ENCODE measurements at regions not wholly inside any gene's neighbourhood (a gene's known extent, or its start where the extent isn't known, plus 50 kb on each side); places are given as distances from the start of the nearest gene placed in this dataset.

- Histone ChIP-seq H3K4me1 (peaks cover 0 to 17% (median 9%) of the 10 kb centered on the region in 4 donors), H3K36me3 (no peaks in the 10 kb centered on the region), H3K4me3 (no peak overlapping the region), H3K27ac (no peak overlapping the region), H3K9me3 (no peaks in the 10 kb centered on the region), H3K27me3 (peaks cover 0 to 5% (median 0%) of the 10 kb centered on the region in 3 donors)
- intact Hi-C loops (cut with DNase I; ENCODE audit: low total_unique reads) = loop anchor here (10.0 kb wide), 1 partner anchor 337 kb away; no protein-coding TSS in a partner anchor
- WGBS, 5 donors = 83 to 97% (median 89%) methylated on average over 8 of the region's 8 CpGs
- TF ChIP-seq POLR2AphosphoS5 (IDR thresholded peaks at IDR 0.05) (no peak), POLR2A (IDR thresholded peaks at IDR 0.05) (no peak), CTCF (IDR thresholded peaks at IDR 0.05) (no peak), EP300 (IDR thresholded peaks at IDR 0.05) (no peak)
- peak in 1 of 2 donors; percentile 45 for DNase-seq
These were observed 176.8 kb downstream of the ABHD5 start for GRCh38 chr3:43867436-43868072.

- no peak for TF ChIP-seq POLR2A (IDR thresholded peaks at IDR 0.05)
- no peak for TF ChIP-seq POLR2AphosphoS5 (IDR thresholded peaks at IDR 0.05)
- no peak for TF ChIP-seq EP300 (IDR thresholded peaks at IDR 0.05)
- no peak for TF ChIP-seq CTCF (IDR thresholded peaks at IDR 0.05)
- intact Hi-C loops (cut with DNase I; ENCODE audit: low total_unique reads) = loop anchor here (10.0 kb wide), 1 partner anchor 335 kb away; no protein-coding TSS in a partner anchor
- no peaks in the 10 kb centered on the region for H3K9me3 ChIP-seq
- H3K27ac ChIP-seq = no peak overlapping the region
- H3K4me3 ChIP-seq = no peak overlapping the region
- no peaks in the 10 kb centered on the region for H3K36me3 ChIP-seq
- peaks cover 0 to 17% (median 9%) of the 10 kb centered on the region in 4 donors for H3K4me1 ChIP-seq
- H3K27me3 ChIP-seq = peaks cover 0 to 5% (median 0%) of the 10 kb centered on the region in 3 donors
- 61 to 81% (median 77%) methylated on average over 3 of the region's 3 CpGs for WGBS, 5 donors
- no peak for DNase-seq
These were observed 178.8 kb downstream of the ABHD5 start for GRCh38 chr3:43869491-43869890.

- intact Hi-C loops (cut with DNase I; ENCODE audit: low total_unique reads) = no loop called here
- peaks cover 0 to 5% (median 0%) of the 10 kb centered on the region in 3 donors for H3K27me3 ChIP-seq
- H3K27ac ChIP-seq = no peak overlapping the region
- no peaks in the 10 kb centered on the region for H3K36me3 ChIP-seq
- DNase-seq = no peak
- peaks cover 0 to 17% (median 9%) of the 10 kb centered on the region in 4 donors for H3K4me1 ChIP-seq
- no peak for TF ChIP-seq CTCF (IDR thresholded peaks at IDR 0.05)
- no peak for TF ChIP-seq POLR2AphosphoS5 (IDR thresholded peaks at IDR 0.05)
- no peak for TF ChIP-seq EP300 (IDR thresholded peaks at IDR 0.05)
- TF ChIP-seq POLR2A (IDR thresholded peaks at IDR 0.05) = no peak
- 34 to 44% (median 40%) methylated on average over 2 of the region's 2 CpGs for WGBS, 5 donors
- H3K9me3 ChIP-seq = no peaks in the 10 kb centered on the region
- no peak overlapping the region for H3K4me3 ChIP-seq
These were observed 179.4 kb downstream of the ABHD5 start for GRCh38 chr3:43870120-43870519.

- Histone ChIP-seq H3K9me3 (no peaks in the 10 kb centered on the region), H3K36me3 (no peaks in the 10 kb centered on the region), H3K27me3 (peaks cover 0 to 5% (median 0%) of the 10 kb centered on the region in 3 donors), H3K4me3 (no peak overlapping the region), H3K27ac (no peak overlapping the region), H3K4me1 (peaks cover 0 to 17% (median 9%) of the 10 kb centered on the region in 4 donors)
- intact Hi-C loops (cut with DNase I; ENCODE audit: low total_unique reads) = no loop called here
- TF ChIP-seq POLR2AphosphoS5 (IDR thresholded peaks at IDR 0.05) = no peak
- TF ChIP-seq CTCF (IDR thresholded peaks at IDR 0.05) = no peak
- WGBS, 5 donors = 27 to 45% (median 31%) methylated on average over 2 of the region's 2 CpGs
- DNase-seq = no peak
These were observed 180.3 kb downstream of the ABHD5 start for GRCh38 chr3:43870844-43871626.

Data from stomach (tissue), 8 donors.